GM18499 (cell line): ENCODE measurements at regions not wholly inside any gene's neighbourhood (a gene's known extent, or its start where the extent isn't known, plus 50 kb on each side); places are given as distances from the start of the nearest gene placed in this dataset.
"Not testable (repeated sequence)": the region's sequence is repeated elsewhere in the genome, so short reads cannot be mapped to it uniquely, and the experiment has no call there.

ENCODE experiments used
- ATAC-seq: cut with Tn5 transposase; IDR thresholded peaks from one replicate; pipeline ENCODE4 v1.9.1; 2021; ENCODE audit warnings: moderate number of reproducible peaks; ENCODE audit not compliant: insufficient read depth, unreplicated experiment

- no peak for ATAC-seq
Measured at GRCh38 chr14:35952584-35952983, 126.4 kb downstream of the BRMS1L start.

- ATAC-seq: no peak
Measured at GRCh38 chr14:35949920-35950513, 123.9 kb downstream of the BRMS1L start.

- ATAC-seq: not testable (repeated sequence)
Measured at GRCh38 chr14:35947983-35948382, 121.8 kb downstream of the BRMS1L start.

- no peak for ATAC-seq
Measured at GRCh38 chr14:35944847-35945246, 118.7 kb downstream of the BRMS1L start.

- ATAC-seq: no peak
Measured at GRCh38 chr14:35940291-35940690, 114.2 kb downstream of the BRMS1L start.

GRCh38 chr14:35938770-35939169, 112.6 kb downstream of the BRMS1L start:
- no peak for ATAC-seq

- peak; percentile 83 for ATAC-seq
Measured at GRCh38 chr14:35934499-35934898, 108.4 kb downstream of the BRMS1L start.

- no peak for ATAC-seq
Measured at GRCh38 chr14:35932659-35933159, 106.6 kb downstream of the BRMS1L start.

GRCh38 chr14:35932136-35932535, 106.0 kb downstream of the BRMS1L start:
- ATAC-seq: no peak

- no peak for ATAC-seq
Measured at GRCh38 chr14:35931346-35931745, 105.2 kb downstream of the BRMS1L start.

- ATAC-seq: no peak
Measured at GRCh38 chr14:35929186-35929585, 103.0 kb downstream of the BRMS1L start.

- ATAC-seq: no peak
Measured at GRCh38 chr14:35927727-35928126, 101.6 kb downstream of the BRMS1L start.

- no peak for ATAC-seq
Measured at GRCh38 chr14:35925319-35925718, 99.2 kb downstream of the BRMS1L start.

- ATAC-seq: not testable (repeated sequence)
Measured at GRCh38 chr14:35922590-35922989, 96.5 kb downstream of the BRMS1L start.

- ATAC-seq: no peak
Measured at GRCh38 chr14:35921745-35922144, 95.6 kb downstream of the BRMS1L start.
